IPS DF 6.9 (cell line): ENCODE measurements at regions not wholly inside any gene's neighbourhood (a gene's known extent, or its start where the extent isn't known, plus 50 kb on each side); places are given as distances from the start of the nearest gene placed in this dataset.
"Not testable (repeated sequence)": the region's sequence is repeated elsewhere in the genome, so short reads cannot be mapped to it uniquely, and the experiment has no call there.

ENCODE experiments used
- DNase-seq: peaks from one replicate; pipeline ENCODE4 v3.0.0-alpha.2; 2013; ENCODE audit warnings: low read depth, low spot score
- H3K27ac ChIP-seq: one replicate; pipeline ENCODE4 v1.5.1; 2013; ENCODE audit warnings: low read length, control low read depth
- H3K27me3 ChIP-seq: 2 replicates; pipeline ENCODE4 v1.6.1; 2013; ENCODE audit warnings: mild to moderate bottlenecking, low read length; ENCODE audit not compliant: control insufficient read depth, insufficient read depth
- H3K36me3 ChIP-seq: 2 replicates; pipeline ENCODE4 v1.6.1; 2013; ENCODE audit warnings: low read length; ENCODE audit not compliant: control insufficient read depth, insufficient read depth
- H3K4me1 ChIP-seq: 2 replicates; pipeline ENCODE4 v1.6.1; 2013; ENCODE audit warnings: low read length; ENCODE audit not compliant: control insufficient read depth, insufficient read depth
- H3K4me3 ChIP-seq: 2 replicates; pipeline ENCODE4 v1.5.1; 2013; ENCODE audit warnings: mild to moderate bottlenecking, low read length
- H3K9me3 ChIP-seq: 2 replicates; pipeline ENCODE4 v1.6.1; 2013; ENCODE audit warnings: low read length, inconsistent platforms; ENCODE audit not compliant: control insufficient read depth, insufficient read depth
- WGBS: extraction: QIAGEN DNeasy Blood & Tissue Kit; methylation state at CpG from one replicate; pipeline ENCODE4 v1.1.7; 2013; ENCODE audit warnings: mixed read lengths, missing lambda C conversion rate; ENCODE audit not compliant: insufficient read length, insufficient coverage; 5-methylcytosine and 5-hydroxymethylcytosine counted together

GRCh38 chr18:5726011-5726410 is 169.3 kb downstream of the TMEM200C start:
- no peaks in the 10 kb centered on the region for H3K9me3 ChIP-seq
- H3K36me3 ChIP-seq = no peaks in the 10 kb centered on the region
- H3K4me3 ChIP-seq = no peak overlapping the region
- no peaks in the 10 kb centered on the region for H3K4me1 ChIP-seq
- H3K27me3 ChIP-seq = no peaks in the 10 kb centered on the region
- no peak for DNase-seq
- H3K27ac ChIP-seq = no peak overlapping the region

DNA sequence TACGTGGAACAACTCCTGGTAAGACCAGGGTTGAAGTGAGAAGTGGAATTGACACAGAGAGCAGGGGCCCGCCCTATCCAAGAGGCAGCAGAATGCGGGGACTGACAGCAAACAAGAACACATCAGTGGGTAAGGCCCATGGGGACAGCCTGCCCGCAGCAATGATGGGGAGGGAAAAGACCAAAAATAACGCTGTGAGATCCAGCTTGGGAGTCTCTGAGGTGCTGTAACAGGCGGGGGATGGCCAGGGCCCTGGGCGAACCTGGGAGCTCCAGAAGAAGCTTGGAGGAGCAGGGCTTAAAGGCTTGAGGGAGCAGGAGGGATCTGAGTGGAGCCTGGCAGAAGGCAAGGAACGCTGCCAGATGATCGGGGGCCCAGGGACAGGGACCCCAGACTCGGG is 173.4 kb downstream of the TMEM200C start:
- Histone ChIP-seq H3K4me1 (no peaks in the 10 kb centered on the region), H3K36me3 (no peaks in the 10 kb centered on the region), H3K27me3 (no peaks in the 10 kb centered on the region), H3K27ac (no peak overlapping the region), H3K9me3 (no peaks in the 10 kb centered on the region), H3K4me3 (no peak overlapping the region)
- no peak for DNase-seq
- no CpG with 5 or more reads among the region's 10 CpGs for WGBS

DNA sequence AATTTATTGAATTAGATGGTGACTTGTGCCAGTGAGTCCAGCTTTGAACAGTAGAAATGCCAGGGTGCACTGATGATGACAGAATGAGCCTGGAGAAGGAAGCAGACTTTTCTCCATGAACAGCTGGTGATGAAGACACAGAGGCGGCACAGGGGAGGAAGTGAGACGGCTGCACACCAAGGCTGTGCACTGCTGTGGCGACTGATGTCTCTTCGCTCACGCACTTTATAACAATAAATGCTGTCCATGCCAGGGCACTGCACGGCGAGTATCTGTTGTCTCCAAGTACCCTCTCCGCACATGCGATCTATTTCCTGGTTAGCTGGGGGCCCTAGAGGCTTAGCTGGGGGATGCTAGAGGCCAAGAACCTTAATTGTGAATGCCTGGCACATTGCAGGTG is 175.2 kb downstream of the TMEM200C start:
- H3K27ac ChIP-seq = no peak overlapping the region
- DNase-seq = no peak
- no peaks in the 10 kb centered on the region for H3K9me3 ChIP-seq
- no peaks in the 10 kb centered on the region for H3K36me3 ChIP-seq
- H3K4me1 ChIP-seq = no peaks in the 10 kb centered on the region
- no CpG with 5 or more reads among the region's 9 CpGs for WGBS
- no peak overlapping the region for H3K4me3 ChIP-seq
- no peaks in the 10 kb centered on the region for H3K27me3 ChIP-seq

DNA sequence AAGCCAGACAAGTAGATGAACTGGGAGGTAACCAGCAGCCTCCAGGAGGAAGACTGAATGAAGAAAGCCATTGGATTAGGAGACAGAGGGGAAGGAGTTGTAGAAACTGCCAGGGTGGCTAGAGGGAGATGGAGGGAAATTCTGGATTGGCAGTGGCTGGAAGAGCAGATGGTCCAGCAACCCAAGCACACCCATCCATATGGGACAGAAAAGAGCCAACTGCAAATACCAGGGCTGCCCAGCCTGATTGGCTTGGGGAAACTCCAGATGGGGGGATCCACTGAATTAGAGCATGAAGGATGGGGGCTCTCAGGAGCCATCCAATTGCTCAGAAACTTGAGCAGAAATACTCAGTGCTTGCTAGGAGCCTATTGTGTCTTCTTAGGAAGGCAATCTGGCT is 173.5 kb upstream of the EPB41L3 start:
- Histone ChIP-seq H3K36me3 (no peaks in the 10 kb centered on the region), H3K27ac (no peak overlapping the region), H3K9me3 (no peaks in the 10 kb centered on the region), H3K27me3 (no peaks in the 10 kb centered on the region), H3K4me1 (no peaks in the 10 kb centered on the region), H3K4me3 (no peak overlapping the region)
- no peak for DNase-seq

DNA sequence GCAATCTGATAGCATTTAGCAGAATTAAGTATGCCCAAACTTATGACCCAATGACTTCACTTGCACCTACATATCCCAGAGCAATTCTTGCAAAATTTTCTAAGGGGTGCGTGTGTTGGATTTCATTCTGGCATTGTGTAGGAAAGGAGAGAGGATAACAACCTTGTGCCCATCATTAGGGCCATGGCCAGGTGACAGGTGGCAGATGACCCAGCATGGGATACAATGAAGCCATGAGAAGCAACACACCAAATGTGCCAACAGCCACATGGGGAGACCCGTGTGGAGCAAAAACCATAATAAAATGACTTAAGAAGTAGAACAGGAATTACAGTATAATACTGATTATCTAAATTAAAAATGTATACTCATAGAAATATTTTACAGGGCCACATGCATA is 166.9 kb upstream of the EPB41L3 start:
- no peaks in the 10 kb centered on the region for H3K9me3 ChIP-seq
- H3K36me3 ChIP-seq = no peaks in the 10 kb centered on the region
- DNase-seq = no peak
- H3K4me3 ChIP-seq = no peak overlapping the region
- WGBS = no CpG with 5 or more reads among the region's 2 CpGs
- H3K27me3 ChIP-seq = no peaks in the 10 kb centered on the region
- H3K4me1 ChIP-seq = no peaks in the 10 kb centered on the region
- H3K27ac ChIP-seq = no peak overlapping the region

GRCh38 chr18:5710235-5710634 is 166.4 kb upstream of the EPB41L3 start:
- Histone ChIP-seq H3K9me3 (no peaks in the 10 kb centered on the region), H3K4me1 (no peaks in the 10 kb centered on the region), H3K27me3 (no peaks in the 10 kb centered on the region), H3K4me3 (no peak overlapping the region), H3K27ac (no peak overlapping the region), H3K36me3 (no peaks in the 10 kb centered on the region)
- no peak for DNase-seq
- WGBS = no CpG with 5 or more reads among the region's 4 CpGs

- H3K4me3 ChIP-seq = no peak overlapping the region
- H3K9me3 ChIP-seq = no peaks in the 10 kb centered on the region
- no peaks in the 10 kb centered on the region for H3K27me3 ChIP-seq
- no CpG with 5 or more reads among the region's 8 CpGs for WGBS
- no peaks in the 10 kb centered on the region for H3K36me3 ChIP-seq
- no peaks in the 10 kb centered on the region for H3K4me1 ChIP-seq
- H3K27ac ChIP-seq = no peak overlapping the region
- DNase-seq = no peak
Measured at GRCh38 chr18:5709476-5710095, 165.8 kb upstream of the EPB41L3 start.

- no peak overlapping the region for H3K4me3 ChIP-seq
- no peaks in the 10 kb centered on the region for H3K27me3 ChIP-seq
- no CpG with 5 or more reads among the region's 3 CpGs for WGBS
- H3K4me1 ChIP-seq = no peaks in the 10 kb centered on the region
- H3K36me3 ChIP-seq = no peaks in the 10 kb centered on the region
- no peak for DNase-seq
- H3K27ac ChIP-seq = no peak overlapping the region
- no peaks in the 10 kb centered on the region for H3K9me3 ChIP-seq
Measured at GRCh38 chr18:5707586-5707985, 163.8 kb upstream of the EPB41L3 start.

DNA sequence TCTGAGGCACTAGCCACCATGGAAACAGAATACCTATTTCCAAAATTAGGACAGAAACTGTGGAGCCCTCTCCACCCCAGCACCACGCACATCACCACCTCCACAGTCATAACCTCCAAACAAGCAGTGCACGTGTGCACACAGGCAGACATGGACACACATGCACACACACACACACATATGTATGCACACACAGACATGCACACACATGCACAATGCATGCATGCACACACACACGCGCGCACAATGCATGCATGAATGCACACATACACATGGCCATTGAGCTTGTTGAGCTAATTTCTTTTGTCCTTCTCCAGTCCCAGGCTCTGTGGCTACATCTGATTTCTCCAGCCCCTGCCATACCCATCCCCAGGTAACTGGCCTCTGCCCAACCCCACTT is 161.6 kb upstream of the EPB41L3 start:
- no peaks in the 10 kb centered on the region for H3K36me3 ChIP-seq
- no peak overlapping the region for H3K27ac ChIP-seq
- H3K9me3 ChIP-seq = no peaks in the 10 kb centered on the region
- no CpG with 5 or more reads among the region's 5 CpGs for whole genome bisulfite sequencing
- H3K4me1 ChIP-seq = no peaks in the 10 kb centered on the region
- no peaks in the 10 kb centered on the region for H3K27me3 ChIP-seq
- no peak for DNase-seq
- no peak overlapping the region for H3K4me3 ChIP-seq

DNA sequence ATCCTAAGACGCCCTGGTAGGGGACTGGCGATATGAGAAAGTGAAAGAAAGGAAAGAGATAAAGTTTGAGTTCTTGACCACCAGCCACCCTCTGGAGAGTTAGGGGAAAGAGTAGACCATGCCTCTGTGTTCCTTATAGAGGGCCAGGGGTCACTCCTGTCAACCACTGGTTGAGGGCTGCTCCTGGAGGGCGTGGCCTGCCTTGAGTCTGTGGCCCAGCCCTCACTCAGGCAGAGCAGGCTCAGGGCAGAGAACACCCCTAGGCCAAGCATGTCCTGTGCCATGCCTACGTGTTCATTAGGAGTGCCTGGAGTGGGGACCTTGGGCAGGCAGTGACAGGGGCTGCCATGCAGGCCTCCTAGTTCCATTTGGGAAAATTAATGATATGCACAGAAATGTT is 161.1 kb upstream of the EPB41L3 start:
- WGBS = no CpG with 5 or more reads among the region's 4 CpGs
- Histone ChIP-seq H3K9me3 (no peaks in the 10 kb centered on the region), H3K4me1 (no peaks in the 10 kb centered on the region), H3K27ac (no peak overlapping the region), H3K36me3 (no peaks in the 10 kb centered on the region), H3K27me3 (no peaks in the 10 kb centered on the region), H3K4me3 (no peak overlapping the region)
- DNase-seq = no peak

- not testable (repeated sequence) for DNase-seq, H3K36me3 ChIP-seq, H3K27me3 ChIP-seq, H3K9me3 ChIP-seq, H3K27ac ChIP-seq, H3K4me1 ChIP-seq, H3K4me3 ChIP-seq
- no CpG with 5 or more reads among the region's 7 CpGs for WGBS
Measured at GRCh38 chr18:5702016-5702415, 158.2 kb upstream of the EPB41L3 start.
